HCT116 (cell line): ENCODE measurements at regions not wholly inside any gene's neighbourhood (a gene's known extent, or its start where the extent isn't known, plus 50 kb on each side); places are given as distances from the start of the nearest gene placed in this dataset.

ENCODE experiments used
- ATAC-seq: fragments of 200-7000 bp; cut with Tn5 transposase; 2 replicates; pipeline ENCODE4 v1.9.1; 2020; ENCODE audit warnings: mild to moderate bottlenecking, moderate library complexity
- BruUV-seq: library from RNA; stranded (reverse); fragments of 400-500 nt; replicated peaks from 2 replicates; lab custom pipeline; 2021; lab: Mats Ljungman, UMichigan
- CTCF ChIA-PET: fragments of 300-600 bp; sonication (Branson Sonifier 250); formaldehyde crosslinking; loops from one replicate; lab custom pipeline; 2021; ENCODE audit warnings: antibody characterized with exemption; lab: Charles Lee
- POLR2A ChIA-PET: fragments of 300-600, 350-600 bp; sonication (Branson Sonifier 250); formaldehyde crosslinking; loops from one replicate; lab custom pipeline; 2021; ENCODE audit warnings: antibody characterized with exemption; lab: Charles Lee
- RAD21 ChIA-PET, 2 experiments: fragments of 300-600 bp; sonication (Branson Sonifier 250); formaldehyde crosslinking; loops; one replicate each; lab custom pipeline; 2023; ENCODE audit warnings: low total read pairs in 2 of 2; ENCODE audit not compliant: uncharacterized antibody in 2 of 2, unreplicated experiment in 2 of 2, low non-redundant PET in 1 of 2; lab: Charles Lee
- DNase-seq: peaks from one replicate; pipeline ENCODE4 v3.0.0-alpha.2; 2010; ENCODE audit warnings: low read depth, low spot score
- H2AFZ ChIP-seq: fragments of 200-600 bp; shearing (Covaris generic), sonication (generic); 2 replicates; pipeline ENCODE4 v1.6.1; 2017; ENCODE audit warnings: low read depth, mixed run types, mixed read lengths, antibody characterized with exemption, low read length; ENCODE audit not compliant: poor library complexity, severe bottlenecking
- H3K27ac ChIP-seq: 2 replicates; pipeline ENCODE4 v1.5.1; 2012; ENCODE audit warnings: low read depth, low read length
- H3K27me3 ChIP-seq: fragments of 200-600 bp; sonication (generic); 2 replicates; pipeline ENCODE4 v1.6.1; 2016; ENCODE audit warnings: mixed run types, low read length, mixed read lengths; ENCODE audit not compliant: insufficient read depth
- H3K36me3 ChIP-seq, 2 experiments: fragments of 200-500 bp in 1 of 2; fragments of 200-600 bp in 1 of 2; sonication (Bioruptor generic) in 1 of 2; sonication (generic) in 1 of 2; 2 replicates each; pipeline versions ENCODE4 v1.5.1 to v1.6.1; 2014 to 2016; ENCODE audit warnings: low read length in 2 of 2, inconsistent platforms in 1 of 2, mixed read lengths in 1 of 2, mixed run types in 1 of 2; ENCODE audit not compliant: insufficient read depth in 2 of 2, control insufficient read depth in 1 of 2
- H3K4me1 ChIP-seq, 2 experiments: fragments of 200-600 bp in 1 of 2; sonication (generic) in 1 of 2; 2 replicates each; pipeline versions ENCODE4 v1.5.1 to v1.6.1; 2012 to 2017; ENCODE audit warnings: low read length in 2 of 2, inconsistent platforms in 1 of 2, mild to moderate bottlenecking in 1 of 2, mixed read lengths in 1 of 2, mixed run types in 1 of 2, moderate library complexity in 1 of 2; ENCODE audit not compliant: insufficient read depth in 2 of 2, control insufficient read depth in 1 of 2
- H3K4me2 ChIP-seq: fragments of 200-600 bp; sonication (generic); 2 replicates; pipeline ENCODE4 v1.6.1; 2017; ENCODE audit warnings: mixed run types, low read length, mixed read lengths
- H3K4me3 ChIP-seq, 2 experiments: fragments of 200-600 bp in 1 of 2; sonication (generic) in 1 of 2; replicated peaks in 1 of 2; 2 replicates each; pipeline ENCODE4 v1.5.1; 2011 to 2016; ENCODE audit warnings: low read length in 2 of 2, control low read depth in 1 of 2, low read depth in 1 of 2, mild to moderate bottlenecking in 1 of 2, mixed read lengths in 1 of 2, mixed run types in 1 of 2
- H3K79me2 ChIP-seq: fragments of 200-600 bp; sonication (generic); 2 replicates; pipeline ENCODE4 v1.6.1; 2017; ENCODE audit warnings: mild to moderate bottlenecking, mixed run types, low read length, moderate library complexity, mixed read lengths; ENCODE audit not compliant: insufficient read depth
- H3K9ac ChIP-seq: fragments of 200-600 bp; sonication (generic); 2 replicates; pipeline ENCODE4 v1.6.1; 2016; ENCODE audit warnings: low read length, mixed read lengths
- H3K9me2 ChIP-seq: fragments of 200-600 bp; sonication (generic), shearing (Covaris generic); 2 replicates; pipeline ENCODE4 v1.6.1; 2017; ENCODE audit warnings: mixed run types, mild to moderate bottlenecking, moderate library complexity; ENCODE audit not compliant: insufficient read depth
- H3K9me3 ChIP-seq, 2 experiments: fragments of 200-500 bp in 1 of 2; fragments of 200-600 bp in 1 of 2; sonication (Bioruptor generic) in 1 of 2; sonication (generic) in 1 of 2; 2 replicates each; pipeline ENCODE4 v1.6.1; 2014 to 2017; ENCODE audit warnings: low read length in 2 of 2, mixed read lengths in 2 of 2, inconsistent platforms in 1 of 2, low read depth in 1 of 2, mild to moderate bottlenecking in 1 of 2, mixed run types in 1 of 2, moderate library complexity in 1 of 2; ENCODE audit not compliant: control insufficient read depth in 1 of 2, insufficient read depth in 1 of 2
- H4K20me1 ChIP-seq: fragments of 200-600 bp; sonication (generic), shearing (Covaris generic); 2 replicates; pipeline ENCODE4 v1.6.1; 2017; ENCODE audit warnings: mixed run types, mild to moderate bottlenecking, moderate library complexity; ENCODE audit not compliant: insufficient read depth
- CBX3 ChIP-seq: IDR thresholded peaks from 2 replicates; pipeline ENCODE4 v1.6.1; 2012; ENCODE audit warnings: low read depth
- CEBPB ChIP-seq: IDR thresholded peaks from 2 replicates; pipeline ENCODE4 v1.6.1; 2012; ENCODE audit warnings: low read depth
- EZH2phosphoT487 ChIP-seq: fragments of 200-600 bp; IDR thresholded peaks from 2 replicates; pipeline ENCODE4 v1.6.1; 2018; ENCODE audit warnings: antibody characterized with exemption, borderline replicate concordance
- FOSL1 ChIP-seq: IDR thresholded peaks from 2 replicates; pipeline ENCODE4 v1.6.1; 2012; ENCODE audit warnings: low read depth
- POLR2AphosphoS5 ChIP-seq: IDR thresholded peaks from 2 replicates; pipeline ENCODE4 v1.6.1; 2011; ENCODE audit warnings: mild to moderate bottlenecking, low read depth, low read length, moderate library complexity
- SRF ChIP-seq: IDR thresholded peaks from 2 replicates; pipeline ENCODE4 v1.6.1; 2012; ENCODE audit warnings: low read depth
- TCF7L2 ChIP-seq: IDR thresholded peaks from 2 replicates; pipeline ENCODE4 v1.7.0; 2011; ENCODE audit warnings: borderline replicate concordance, inconsistent platforms; ENCODE audit not compliant: insufficient read depth, insufficient read length; ENCODE audit errors: extremely low read depth
- ZFX ChIP-seq: fragments of 450-650 bp; IDR thresholded peaks from 2 replicates; pipeline ENCODE4 v1.6.1; 2017
- intact Hi-C: fragments of 100-400 bp; cut with micrococcal nuclease; formaldehyde crosslinking; loops from 2 replicates; pipeline ENCODE4 v1.10.0; 2022
- TF ChIP-seq, protein P1 (sequence below): IDR thresholded peaks from 2 replicates; pipeline ENCODE4 v1.6.1; 2012
- TF ChIP-seq, protein P2 (sequence below): IDR thresholded peaks from 2 replicates; pipeline ENCODE4 v1.6.1; 2011; ENCODE audit warnings: mild to moderate bottlenecking, low read length, moderate library complexity; ENCODE audit not compliant: insufficient replicate concordance; ENCODE audit errors: extremely low read depth
- TF ChIP-seq, protein P3 (sequence below): IDR thresholded peaks from 2 replicates; pipeline ENCODE4 v1.6.1; 2012; ENCODE audit warnings: low read depth

DNA sequence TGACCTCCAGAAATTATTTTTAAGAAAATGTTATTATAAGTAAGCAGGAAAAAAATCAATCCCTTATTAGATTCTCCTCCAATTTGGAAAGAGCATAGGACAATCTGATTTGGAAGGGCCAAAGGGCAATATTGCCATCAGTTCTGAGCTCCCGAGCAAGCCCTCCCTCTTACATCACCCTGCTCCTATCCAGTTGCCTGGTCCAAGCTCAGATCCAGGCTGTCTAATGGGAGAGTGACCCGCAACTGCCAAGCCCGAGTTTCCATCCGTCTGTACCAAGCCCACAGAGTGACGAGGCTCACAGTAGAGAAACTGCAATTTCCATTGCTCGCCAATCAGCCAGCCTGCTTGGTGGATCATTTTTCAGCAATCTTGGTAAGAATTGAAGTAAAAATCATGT lies 187.7 kb downstream of the MEX3B start:
- H3K4me1 ChIP-seq = no peaks in the 10 kb centered on the region
- no peak for TF ChIP-seq CEBPB
- TF ChIP-seq, protein P1, sequence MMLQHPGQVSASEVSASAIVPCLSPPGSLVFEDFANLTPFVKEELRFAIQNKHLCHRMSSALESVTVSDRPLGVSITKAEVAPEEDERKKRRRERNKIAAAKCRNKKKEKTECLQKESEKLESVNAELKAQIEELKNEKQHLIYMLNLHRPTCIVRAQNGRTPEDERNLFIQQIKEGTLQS = no peak
- TF ChIP-seq FOSL1 = no peak
- TF ChIP-seq CBX3 = no peak
- TF ChIP-seq, protein P2, sequence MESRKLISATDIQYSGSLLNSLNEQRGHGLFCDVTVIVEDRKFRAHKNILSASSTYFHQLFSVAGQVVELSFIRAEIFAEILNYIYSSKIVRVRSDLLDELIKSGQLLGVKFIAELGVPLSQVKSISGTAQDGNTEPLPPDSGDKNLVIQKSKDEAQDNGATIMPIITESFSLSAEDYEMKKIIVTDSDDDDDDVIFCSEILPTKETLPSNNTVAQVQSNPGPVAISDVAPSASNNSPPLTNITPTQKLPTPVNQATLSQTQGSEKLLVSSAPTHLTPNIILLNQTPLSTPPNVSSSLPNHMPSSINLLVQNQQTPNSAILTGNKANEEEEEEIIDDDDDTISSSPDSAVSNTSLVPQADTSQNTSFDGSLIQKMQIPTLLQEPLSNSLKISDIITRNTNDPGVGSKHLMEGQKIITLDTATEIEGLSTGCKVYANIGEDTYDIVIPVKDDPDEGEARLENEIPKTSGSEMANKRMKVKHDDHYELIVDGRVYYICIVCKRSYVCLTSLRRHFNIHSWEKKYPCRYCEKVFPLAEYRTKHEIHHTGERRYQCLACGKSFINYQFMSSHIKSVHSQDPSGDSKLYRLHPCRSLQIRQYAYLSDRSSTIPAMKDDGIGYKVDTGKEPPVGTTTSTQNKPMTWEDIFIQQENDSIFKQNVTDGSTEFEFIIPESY = no peak
- TF ChIP-seq ZFX = no peak
- no peak for TF ChIP-seq TCF7L2
- TF ChIP-seq EZH2phosphoT487 = no peak
- TF ChIP-seq SRF = no peak
- TF ChIP-seq, protein P3, sequence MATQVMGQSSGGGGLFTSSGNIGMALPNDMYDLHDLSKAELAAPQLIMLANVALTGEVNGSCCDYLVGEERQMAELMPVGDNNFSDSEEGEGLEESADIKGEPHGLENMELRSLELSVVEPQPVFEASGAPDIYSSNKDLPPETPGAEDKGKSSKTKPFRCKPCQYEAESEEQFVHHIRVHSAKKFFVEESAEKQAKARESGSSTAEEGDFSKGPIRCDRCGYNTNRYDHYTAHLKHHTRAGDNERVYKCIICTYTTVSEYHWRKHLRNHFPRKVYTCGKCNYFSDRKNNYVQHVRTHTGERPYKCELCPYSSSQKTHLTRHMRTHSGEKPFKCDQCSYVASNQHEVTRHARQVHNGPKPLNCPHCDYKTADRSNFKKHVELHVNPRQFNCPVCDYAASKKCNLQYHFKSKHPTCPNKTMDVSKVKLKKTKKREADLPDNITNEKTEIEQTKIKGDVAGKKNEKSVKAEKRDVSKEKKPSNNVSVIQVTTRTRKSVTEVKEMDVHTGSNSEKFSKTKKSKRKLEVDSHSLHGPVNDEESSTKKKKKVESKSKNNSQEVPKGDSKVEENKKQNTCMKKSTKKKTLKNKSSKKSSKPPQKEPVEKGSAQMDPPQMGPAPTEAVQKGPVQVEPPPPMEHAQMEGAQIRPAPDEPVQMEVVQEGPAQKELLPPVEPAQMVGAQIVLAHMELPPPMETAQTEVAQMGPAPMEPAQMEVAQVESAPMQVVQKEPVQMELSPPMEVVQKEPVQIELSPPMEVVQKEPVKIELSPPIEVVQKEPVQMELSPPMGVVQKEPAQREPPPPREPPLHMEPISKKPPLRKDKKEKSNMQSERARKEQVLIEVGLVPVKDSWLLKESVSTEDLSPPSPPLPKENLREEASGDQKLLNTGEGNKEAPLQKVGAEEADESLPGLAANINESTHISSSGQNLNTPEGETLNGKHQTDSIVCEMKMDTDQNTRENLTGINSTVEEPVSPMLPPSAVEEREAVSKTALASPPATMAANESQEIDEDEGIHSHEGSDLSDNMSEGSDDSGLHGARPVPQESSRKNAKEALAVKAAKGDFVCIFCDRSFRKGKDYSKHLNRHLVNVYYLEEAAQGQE = no peak
- no peak for TF ChIP-seq POLR2AphosphoS5
- TF ChIP-seq, all 23 proteins: peak for 0
- Histone ChIP-seq H3K27ac (no peak overlapping the region), H4K20me1 (no peaks in the 10 kb centered on the region), H3K79me2 (no peaks in the 10 kb centered on the region), H3K9me2 (no peaks in the 10 kb centered on the region), H3K4me3 (no peak overlapping the region), H2AFZ (no peak overlapping the region), H3K9ac (no peak overlapping the region), H3K36me3 (no peaks in the 10 kb centered on the region), H3K27me3 (peaks cover 22% of the 10 kb centered on the region), H3K4me2 (no peak overlapping the region), H3K9me3 (no peaks in the 10 kb centered on the region)
- ATAC-seq (no peak), DNase-seq (no peak)
- intact Hi-C loops = no loop called here
- ChIA-PET RAD21 (no interaction called here), CTCF (no interaction called here), POLR2A (no interaction called here)
- BruUV-seq = no TSS peak
